ENCODE measurements at regions not wholly inside any gene's neighbourhood (a gene's known extent, or its start where the extent isn't known, plus 50 kb on each side); places are given as distances from the start of the nearest gene placed in this dataset.

GRCh38 chr3:98968347-98968746 lies 66.9 kb upstream of the DCBLD2 start:
- Mint-ChIP-seq H3K27ac (ENCODE audit: unreplicated experiment) (no peak overlapping the region), H3K4me1 (ENCODE audit: low read depth, unreplicated experiment) (peaks cover 48% of the 10 kb centered on the region), H3K36me3 (ENCODE audit: low read depth, unreplicated experiment) (no peaks in the 10 kb centered on the region), H3K4me3 (ENCODE audit: unreplicated experiment) (no peak overlapping the region), H3K9me3 (ENCODE audit: unreplicated experiment) (peaks cover 2% of the 10 kb centered on the region), H3K27me3 (ENCODE audit: low read depth, unreplicated experiment) (no peaks in the 10 kb centered on the region)
- Histone ChIP-seq H3K79me2 (ENCODE audit: insufficient read depth, low read length) (peaks cover 53% of the 10 kb centered on the region), H3K4me3 (ENCODE audit: insufficient read depth, low read depth, low read length) (no peak overlapping the region), H3K27ac (ENCODE audit: low read depth, low read length) (peak overlapping the region; percentile 72), H3K36me3 (ENCODE audit: insufficient read depth, low read length) (no peaks in the 10 kb centered on the region), H4K20me1 (ENCODE audit: insufficient read depth, low read length) (no peaks in the 10 kb centered on the region), H3K4me1 (ENCODE audit: insufficient read depth, low read length) (peaks cover 58% of the 10 kb centered on the region), H3K27me3 (ENCODE audit: insufficient read depth, low read length) (no peaks in the 10 kb centered on the region), H3K9me3 (ENCODE audit: insufficient read depth, low read depth, low read length) (no peaks in the 10 kb centered on the region), H3K4me2 (ENCODE audit: low read length) (no peak overlapping the region), H2AFZ (ENCODE audit: low read depth, low read length) (no peak overlapping the region), H3K9ac (ENCODE audit: low read length) (no peak overlapping the region)
- DNase-seq (ENCODE audit: low read depth) = no peak
- peak; percentile 23 for FAIRE-seq
- TF ChIP-seq EZH2 (IDR thresholded peaks at IDR 0.05; ENCODE audit: insufficient read depth, low read length) (no peak), CTCF (IDR thresholded peaks at IDR 0.05; ENCODE audit: insufficient read depth, low read depth, low read length) (no peak)

- Histone ChIP-seq H3K4me2 (ENCODE audit: low read length) (peak overlapping the region; percentile 11), H3K4me1 (ENCODE audit: insufficient read depth, low read length) (peaks cover 61% of the 10 kb centered on the region), H3K36me3 (ENCODE audit: insufficient read depth, low read length) (no peaks in the 10 kb centered on the region), H3K4me3 (ENCODE audit: insufficient read depth, low read depth, low read length) (no peak overlapping the region), H3K79me2 (ENCODE audit: insufficient read depth, low read length) (peaks cover 50% of the 10 kb centered on the region), H3K27me3 (ENCODE audit: insufficient read depth, low read length) (no peaks in the 10 kb centered on the region), H2AFZ (ENCODE audit: low read depth, low read length) (no peak overlapping the region), H3K9ac (ENCODE audit: low read length) (peak overlapping the region; percentile 21), H3K9me3 (ENCODE audit: insufficient read depth, low read depth, low read length) (no peaks in the 10 kb centered on the region), H3K27ac (ENCODE audit: low read depth, low read length) (peak overlapping the region; percentile 72), H4K20me1 (ENCODE audit: insufficient read depth, low read length) (no peaks in the 10 kb centered on the region)
- DNase-seq (ENCODE audit: low read depth) = no peak
- H3K4me1 Mint-ChIP-seq (ENCODE audit: low read depth, unreplicated experiment) = peaks cover 51% of the 10 kb centered on the region
- H3K36me3 Mint-ChIP-seq (ENCODE audit: low read depth, unreplicated experiment) = no peaks in the 10 kb centered on the region
- H3K27ac Mint-ChIP-seq (ENCODE audit: unreplicated experiment) = no peak overlapping the region
- no peaks in the 10 kb centered on the region for H3K9me3 Mint-ChIP-seq (ENCODE audit: unreplicated experiment)
- FAIRE-seq = no peak
- no peak for TF ChIP-seq EZH2 (IDR thresholded peaks at IDR 0.05; ENCODE audit: insufficient read depth, low read length)
- TF ChIP-seq CTCF (IDR thresholded peaks at IDR 0.05; ENCODE audit: insufficient read depth, low read depth, low read length) = no peak
- H3K4me3 Mint-ChIP-seq (ENCODE audit: unreplicated experiment) = no peak overlapping the region
- no peaks in the 10 kb centered on the region for H3K27me3 Mint-ChIP-seq (ENCODE audit: low read depth, unreplicated experiment)
Observed at GRCh38 chr3:98967758-98968157, 66.3 kb upstream of the DCBLD2 start.

- H3K4me2 ChIP-seq (ENCODE audit: low read length) = peak overlapping the region; percentile 17
- H3K4me1 ChIP-seq (ENCODE audit: insufficient read depth, low read length) = peaks cover 61% of the 10 kb centered on the region
- H3K27ac Mint-ChIP-seq (ENCODE audit: unreplicated experiment) = peak overlapping the region; percentile 44
- H3K27ac ChIP-seq (ENCODE audit: low read depth, low read length) = peak overlapping the region; percentile 72
- DNase-seq (ENCODE audit: low read depth) (peak; percentile 61), FAIRE-seq (no peak)
- TF ChIP-seq CTCF (IDR thresholded peaks at IDR 0.05; ENCODE audit: insufficient read depth, low read depth, low read length) (no peak), EZH2 (IDR thresholded peaks at IDR 0.05; ENCODE audit: insufficient read depth, low read length) (no peak)
- no peak overlapping the region for H3K4me3 ChIP-seq (ENCODE audit: insufficient read depth, low read depth, low read length)
- no peaks in the 10 kb centered on the region for H3K9me3 Mint-ChIP-seq (ENCODE audit: unreplicated experiment)
- H3K36me3 Mint-ChIP-seq (ENCODE audit: low read depth, unreplicated experiment) = no peaks in the 10 kb centered on the region
- no peak overlapping the region for H3K4me3 Mint-ChIP-seq (ENCODE audit: unreplicated experiment)
- no peaks in the 10 kb centered on the region for H3K36me3 ChIP-seq (ENCODE audit: insufficient read depth, low read length)
- H3K9ac ChIP-seq (ENCODE audit: low read length) = peak overlapping the region; percentile 34
- no peaks in the 10 kb centered on the region for H3K9me3 ChIP-seq (ENCODE audit: insufficient read depth, low read depth, low read length)
- H3K4me1 Mint-ChIP-seq (ENCODE audit: low read depth, unreplicated experiment) = peaks cover 48% of the 10 kb centered on the region
- H3K79me2 ChIP-seq (ENCODE audit: insufficient read depth, low read length) = peaks cover 48% of the 10 kb centered on the region
- H4K20me1 ChIP-seq (ENCODE audit: insufficient read depth, low read length) = no peaks in the 10 kb centered on the region
- H3K27me3 Mint-ChIP-seq (ENCODE audit: low read depth, unreplicated experiment) = no peaks in the 10 kb centered on the region
- no peaks in the 10 kb centered on the region for H3K27me3 ChIP-seq (ENCODE audit: insufficient read depth, low read length)
- no peak overlapping the region for H2AFZ ChIP-seq (ENCODE audit: low read depth, low read length)
Observed at GRCh38 chr3:98966862-98967546, 65.5 kb upstream of the DCBLD2 start.
